ENCODE measurements at regions not wholly inside any gene's neighbourhood (a gene's known extent, or its start where the extent isn't known, plus 50 kb on each side); places are given as distances from the start of the nearest gene placed in this dataset.

DNA sequence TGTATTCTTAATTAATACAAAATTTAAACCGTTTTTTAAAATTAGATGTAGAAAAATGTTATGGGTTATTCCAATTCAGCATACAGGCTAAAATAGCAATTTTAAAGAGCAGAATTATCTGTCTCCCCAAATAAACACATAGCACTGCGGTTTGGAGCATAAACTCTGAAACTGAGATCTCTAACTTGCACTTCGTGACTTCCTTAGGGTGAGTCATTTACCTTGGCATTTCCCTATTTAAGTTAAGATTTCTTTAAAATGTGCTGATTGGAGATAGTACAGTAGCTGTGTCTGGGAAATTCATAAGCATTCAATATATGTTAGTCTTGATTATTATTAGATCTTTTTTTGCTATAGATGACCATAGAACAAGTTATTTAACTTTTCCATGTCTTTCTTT is 143.8 kb downstream of the KDM5D start:
- TF ChIP-seq POLR2A (IDR thresholded peaks at IDR 0.05; ENCODE audit: borderline replicate concordance, extremely low read depth, insufficient read depth, insufficient read length) (no peak), SRF (IDR thresholded peaks at IDR 0.05; ENCODE audit: low read depth) (no peak), TCF7L2 (IDR thresholded peaks at IDR 0.05; ENCODE audit: borderline replicate concordance, extremely low read depth, insufficient read depth, insufficient read length) (no peak), EZH2phosphoT487 (IDR thresholded peaks at IDR 0.05; ENCODE audit: borderline replicate concordance) (no peak), RAD21 (IDR thresholded peaks at IDR 0.05; ENCODE audit: low read depth) (no peak), POLR2AphosphoS5 (IDR thresholded peaks at IDR 0.05; ENCODE audit: low read depth, low read length) (no peak)
- TF ChIP-seq, protein P1, sequence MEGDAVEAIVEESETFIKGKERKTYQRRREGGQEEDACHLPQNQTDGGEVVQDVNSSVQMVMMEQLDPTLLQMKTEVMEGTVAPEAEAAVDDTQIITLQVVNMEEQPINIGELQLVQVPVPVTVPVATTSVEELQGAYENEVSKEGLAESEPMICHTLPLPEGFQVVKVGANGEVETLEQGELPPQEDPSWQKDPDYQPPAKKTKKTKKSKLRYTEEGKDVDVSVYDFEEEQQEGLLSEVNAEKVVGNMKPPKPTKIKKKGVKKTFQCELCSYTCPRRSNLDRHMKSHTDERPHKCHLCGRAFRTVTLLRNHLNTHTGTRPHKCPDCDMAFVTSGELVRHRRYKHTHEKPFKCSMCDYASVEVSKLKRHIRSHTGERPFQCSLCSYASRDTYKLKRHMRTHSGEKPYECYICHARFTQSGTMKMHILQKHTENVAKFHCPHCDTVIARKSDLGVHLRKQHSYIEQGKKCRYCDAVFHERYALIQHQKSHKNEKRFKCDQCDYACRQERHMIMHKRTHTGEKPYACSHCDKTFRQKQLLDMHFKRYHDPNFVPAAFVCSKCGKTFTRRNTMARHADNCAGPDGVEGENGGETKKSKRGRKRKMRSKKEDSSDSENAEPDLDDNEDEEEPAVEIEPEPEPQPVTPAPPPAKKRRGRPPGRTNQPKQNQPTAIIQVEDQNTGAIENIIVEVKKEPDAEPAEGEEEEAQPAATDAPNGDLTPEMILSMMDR (IDR thresholded peaks at IDR 0.05 in 2 of 3, conservative IDR thresholded peaks at IDR 0.05 in 1 of 3; ENCODE audit: borderline replicate concordance in 1 of 3, insufficient read depth in 1 of 3, low read depth in 2 of 3, low read length in 2 of 3): no peak
